K562 (cell line): ENCODE measurements at regions not wholly inside any gene's neighbourhood (a gene's known extent, or its start where the extent isn't known, plus 50 kb on each side); places are given as distances from the start of the nearest gene placed in this dataset.

ENCODE experiments used
- ATAC-seq: fragments of 200-7000 bp; cut with Tn5 transposase; 3 replicates; pipeline ENCODE4 v1.9.1; 2020; ENCODE audit warnings: moderate library complexity
- BruUV-seq: library from RNA; stranded (reverse); fragments of 400-500 nt; replicated peaks from 2 replicates; lab custom pipeline; 2021; lab: Mats Ljungman, UMichigan
- CTCF ChIA-PET: fragments of 300-600 bp; formaldehyde crosslinking; extraction: SDS; loops from one replicate; lab custom pipeline; 2021; ENCODE audit warnings: low intra/inter-chr PET ratio; lab: Yijun Ruan, JAX
- POLR2A ChIA-PET: fragments of 300-600, 350-650 bp; sonication (Branson Sonifier 250); formaldehyde crosslinking; extraction: SDS; loops from one replicate; lab custom pipeline; 2021; ENCODE audit warnings: antibody characterized with exemption, inconsistent platforms; lab: Yijun Ruan, JAX
- DNase-seq, 4 experiments: peaks; one replicate each; pipeline versions ENCODE4 v3.0.0 to v3.0.0-alpha.2; 2011 to 2018; ENCODE audit warnings: low spot score in 3 of 4, mixed read lengths in 3 of 4; ENCODE audit errors: extremely low read depth in 1 of 4
- FAIRE-seq: peaks from 2 replicates; lab custom pipeline; 2011; peaks lifted over from hg19 to GRCh38; lab: Jason Lieb, UNC
- H2AFZ ChIP-seq: 2 replicates; pipeline ENCODE4 v1.6.0; 2011; ENCODE audit warnings: low read depth, low read length, control low read depth, inconsistent platforms
- H3K27ac ChIP-seq: fragments of 200-600 bp; 3 replicates; pipeline ENCODE4 v1.8.0; 2011; ENCODE audit warnings: low read depth, mild to moderate bottlenecking, control low read depth, inconsistent platforms, low read length, moderate library complexity, mixed read lengths; ENCODE audit errors: extremely low read depth
- H3K27me3 ChIP-seq, 2 experiments: fragments of 300-600 bp in 1 of 2; 2 replicates in 1 of 2; 3 replicates in 1 of 2; pipeline versions ENCODE4 v1.6.0 to v1.8.0; 2011; ENCODE audit warnings: inconsistent platforms in 2 of 2, low read length in 2 of 2, mild to moderate bottlenecking in 1 of 2, mixed read lengths in 1 of 2, moderate library complexity in 1 of 2; ENCODE audit not compliant: control insufficient read depth in 2 of 2, insufficient read depth in 2 of 2
- H3K36me3 ChIP-seq: fragments of 300-600 bp; 3 replicates; pipeline ENCODE4 v1.8.0; 2011; ENCODE audit warnings: mild to moderate bottlenecking, low read length, inconsistent platforms; ENCODE audit not compliant: control insufficient read depth, insufficient read depth
- H3K4me1 ChIP-seq, 2 experiments: fragments of 200-600 bp in 1 of 2; replicated peaks in 1 of 2; 2 replicates in 1 of 2; 3 replicates in 1 of 2; pipeline versions ENCODE4 v1.5.1 to v1.8.0; 2011; ENCODE audit warnings: inconsistent platforms in 2 of 2, low read length in 2 of 2, mild to moderate bottlenecking in 1 of 2, mixed read lengths in 1 of 2, moderate library complexity in 1 of 2; ENCODE audit not compliant: control insufficient read depth in 2 of 2, insufficient read depth in 2 of 2
- H3K4me2 ChIP-seq: 2 replicates; pipeline ENCODE4 v1.6.1; 2011; ENCODE audit warnings: low read length, control low read depth, inconsistent platforms, mixed read lengths; ENCODE audit not compliant: insufficient read depth
- H3K4me3 ChIP-seq: fragments of 200-600 bp; sonication (generic), shearing (Covaris generic); 2 replicates; pipeline ENCODE4 v1.5.1; 2016; ENCODE audit warnings: control low read depth, inconsistent platforms
- H3K79me2 ChIP-seq: fragments of 200-600 bp; 3 replicates; pipeline ENCODE4 v1.8.0; 2011; ENCODE audit warnings: low read length, inconsistent platforms; ENCODE audit not compliant: control insufficient read depth, insufficient read depth
- H3K9ac ChIP-seq, 2 experiments: 2 replicates each; pipeline versions ENCODE4 v1.6.0 to v1.6.1; 2011; ENCODE audit warnings: low read depth in 2 of 2, low read length in 2 of 2, control low read depth in 1 of 2, inconsistent platforms in 1 of 2, mild to moderate bottlenecking in 1 of 2, mixed read lengths in 1 of 2; ENCODE audit not compliant: insufficient read depth in 1 of 2
- H3K9me1 ChIP-seq: one replicate; pipeline ENCODE4 v1.6.0; 2011; ENCODE audit warnings: inconsistent platforms, mild to moderate bottlenecking, low read length, moderate library complexity; ENCODE audit not compliant: control insufficient read depth, insufficient read depth
- H3K9me3 ChIP-seq: replicated peaks from 2 replicates; pipeline ENCODE4 v1.5.1; 2011; ENCODE audit warnings: low read depth, low read length, inconsistent platforms; ENCODE audit not compliant: control insufficient read depth, insufficient read depth
- H4K20me1 ChIP-seq: replicated peaks from 2 replicates; pipeline ENCODE4 v1.6.1; 2011; ENCODE audit warnings: low read length, inconsistent platforms, mixed read lengths; ENCODE audit not compliant: control insufficient read depth, insufficient read depth
- ARID3A ChIP-seq: IDR thresholded peaks from 2 replicates; pipeline ENCODE4 v1.6.1; 2012; ENCODE audit warnings: low read depth, low read length, improper control_type of control experiment, borderline replicate concordance
- KDM4B ChIP-seq, 2 experiments: fragments of 450-650 bp in 1 of 2; sonication (generic) in 1 of 2; IDR thresholded peaks; 2 replicates each; pipeline ENCODE4 v1.6.1; 2016 to 2017; ENCODE audit warnings: borderline replicate concordance in 2 of 2, antibody characterized with exemption in 1 of 2, low read depth in 1 of 2, mild to moderate bottlenecking in 1 of 2
- RBBP5 ChIP-seq: fragments of 200-600 bp; sonication (generic); IDR thresholded peaks from 2 replicates; pipeline ENCODE4 v1.6.1; 2012; ENCODE audit warnings: borderline replicate concordance, mild to moderate bottlenecking, low read length, control low read depth, inconsistent platforms; ENCODE audit not compliant: insufficient read depth, poor library complexity, severe bottlenecking
- SMARCB1 ChIP-seq: IDR thresholded peaks from 2 replicates; pipeline ENCODE4 v1.6.1; 2011; ENCODE audit warnings: improper control_type of control experiment, low read depth; ENCODE audit not compliant: insufficient read length
- U2AF1 ChIP-seq: fragments of 200-400 bp; formaldehyde crosslinking; optimal IDR thresholded peaks from 2 replicates; pipeline ENCODE3; 2017; ENCODE audit warnings: mild to moderate bottlenecking, low read depth, low read length, moderate library complexity
- WHSC1 ChIP-seq: IDR thresholded peaks from one replicate; pipeline ENCODE4 v1.6.1; 2012; ENCODE audit warnings: low read length, control low read depth, inconsistent platforms
- ZFP30 ChIP-seq: fragments of 250-450 bp; sonication (Bioruptor Pico); IDR thresholded peaks from 2 replicates; pipeline ENCODE4 v1.8.0; 2022; ENCODE audit warnings: moderate library complexity, mild to moderate bottlenecking, inconsistent platforms, borderline replicate concordance
- ZNF134 ChIP-seq: fragments of 250-450 bp; sonication (Bioruptor Pico); conservative IDR thresholded peaks from 2 replicates; pipeline ENCODE4 v1.4.0; 2020
- ZNF24 ChIP-seq: fragments of 450-650 bp; IDR thresholded peaks from 2 replicates; pipeline ENCODE4 v1.6.1; 2016
- ZNF274 ChIP-seq: IDR thresholded peaks from 2 replicates; pipeline ENCODE4 v1.6.1; 2011; ENCODE audit warnings: low read depth, mild to moderate bottlenecking, low read length, moderate library complexity, borderline replicate concordance
- WGBS: fragments of 100-300 bp; shearing (Covaris generic); methylation state at CpG from one replicate; pipeline ENCODE4 v1.1.6; 2016; ENCODE audit warnings: low coverage, mixed read lengths; ENCODE audit not compliant: insufficient coverage; ENCODE audit errors: missing lambda C conversion rate; 5-methylcytosine and 5-hydroxymethylcytosine counted together
- in situ Hi-C: fragments of 300-500 bp; cut with MboI; formaldehyde crosslinking; loops from 4 replicates; pipeline ENCODE4 v1.15.0; 2018; ENCODE audit warnings: inconsistent platforms, mixed read lengths
- intact Hi-C: fragments of 100-400 bp; cut with micrococcal nuclease; formaldehyde crosslinking; loops from 2 replicates; pipeline ENCODE4 v1.14.2; 2022

- DNase-seq: no peak
- no peak overlapping the region for H3K4me2 ChIP-seq
- no peak overlapping the region for H3K27ac ChIP-seq
- POLR2A ChIA-PET: interaction anchor here (0.6 kb wide), 1 partner anchor 1634 kb away, joined by 3 read pairs; no protein-coding TSS in a partner anchor
- no TSS peak for BruUV-seq
- WGBS: 0% methylated on average over 1 of the region's 3 CpGs
- H3K27me3 ChIP-seq: no peaks in the 10 kb centered on the region
- CTCF ChIA-PET: no interaction called here
- intact Hi-C loops (no loop called here), in situ Hi-C loops (no loop called here)
- no peaks in the 10 kb centered on the region for H3K4me1 ChIP-seq
- FAIRE-seq: no peak
- no peaks in the 10 kb centered on the region for H3K79me2 ChIP-seq
- no peaks in the 10 kb centered on the region for H3K36me3 ChIP-seq
- H3K9ac ChIP-seq: no peak overlapping the region
- no peaks in the 10 kb centered on the region for H4K20me1 ChIP-seq
- TF ChIP-seq ZNF274 (no peak), U2AF1 (no peak), ZNF24 (no peak), ZFP30 (CRISPR knock-in tag) (no peak), ZNF134 (CRISPR knock-in tag) (no peak), WHSC1 (no peak), ARID3A (no peak), KDM4B (IDR thresholded peaks at IDR 0.05; ENCODE audit: borderline replicate concordance in 2 of 2, low read depth in 1 of 2) (no peak), RBBP5 (no peak), SMARCB1 (no peak)
- TF ChIP-seq, all 486 proteins: peak for 0
- Histone ChIP-seq H3K9me3 (no peaks in the 10 kb centered on the region), H3K4me3 (no peak overlapping the region), H3K9me1 (no peaks in the 10 kb centered on the region), H2AFZ (no peak overlapping the region)
- ATAC-seq: no peak; the same call in 2 of the 3 replicates
Observed at GRCh38 chr20:16816192-16816591, 68.0 kb downstream of the OTOR start.
